Activated CD8-positive, alpha-beta T cell treated with anti-CD3 and anti-CD28 coated beads, Interleukin-2, amount 10 ng/mL, durations not matched to agents 7 days and 5 days (primary cell): ENCODE measurements at regions not wholly inside any gene's neighbourhood (a gene's known extent, or its start where the extent isn't known, plus 50 kb on each side); places are given as distances from the start of the nearest gene placed in this dataset.

Experiments used
- ATAC-seq: fragments of 150-1000 bp; cut with Tn5 transposase; one replicate; pipeline ENCODE4 v1.10.0; 2021; ENCODE audit warnings: moderate library complexity
- CTCF ChIA-PET: fragments of 350-600 bp; sonication (Branson Sonifier 250); formaldehyde crosslinking; loops from one replicate; lab custom pipeline; 2021; ENCODE audit warnings: antibody characterized with exemption; lab: Charles Lee
- POLR2A ChIA-PET: fragments of 350-600 bp; sonication (Branson Sonifier 250); formaldehyde crosslinking; loops from one replicate; lab custom pipeline; 2021; ENCODE audit warnings: antibody characterized with exemption; lab: Charles Lee
- DNase-seq: peaks from one replicate; pipeline ENCODE4 v3.0.0-alpha.2; 2020
- H3K27ac Mint-ChIP-seq: one replicate; pipeline ENCODE4 v1.8.0; 2021; ENCODE audit warnings: mild to moderate bottlenecking, mixed read lengths
- H3K27me3 Mint-ChIP-seq: one replicate; pipeline ENCODE4 v1.8.0; 2021; ENCODE audit warnings: low read depth, mixed read lengths
- H3K36me3 Mint-ChIP-seq: one replicate; pipeline ENCODE4 v1.8.0; 2021; ENCODE audit warnings: low read depth, mixed read lengths
- H3K4me1 Mint-ChIP-seq: one replicate; pipeline ENCODE4 v1.8.0; 2021; ENCODE audit warnings: low read depth, mixed read lengths
- H3K4me3 Mint-ChIP-seq: one replicate; pipeline ENCODE4 v1.8.0; 2021; ENCODE audit warnings: mild to moderate bottlenecking, mixed read lengths
- H3K9me3 Mint-ChIP-seq: one replicate; pipeline ENCODE4 v1.8.0; 2022; ENCODE audit warnings: mixed read lengths; ENCODE audit not compliant: insufficient read depth

GRCh38 chr1:234986750-234987414 lies 141.8 kb downstream of the TOMM20 start:
- H3K4me3 Mint-ChIP-seq: no peak overlapping the region
- ChIA-PET POLR2A (interaction anchor here (1.1 kb wide), 1 partner anchor 509 kb away, joined by 3 read pairs; no protein-coding TSS in a partner anchor), CTCF (interaction anchor here (0.9 to 3.2 kb wide), 4 partner anchors 10 to 389 kb away, joined by 3 to 9 read pairs (median 6); no protein-coding TSS in a partner anchor)
- H3K4me1 Mint-ChIP-seq: peaks cover 68% of the 10 kb centered on the region
- no peak for DNase-seq
- peaks cover 2% of the 10 kb centered on the region for H3K36me3 Mint-ChIP-seq
- no peaks in the 10 kb centered on the region for H3K27me3 Mint-ChIP-seq
- H3K9me3 Mint-ChIP-seq: no peaks in the 10 kb centered on the region
- H3K27ac Mint-ChIP-seq: peak overlapping the region; percentile 26
- ATAC-seq: no peak

DNA sequence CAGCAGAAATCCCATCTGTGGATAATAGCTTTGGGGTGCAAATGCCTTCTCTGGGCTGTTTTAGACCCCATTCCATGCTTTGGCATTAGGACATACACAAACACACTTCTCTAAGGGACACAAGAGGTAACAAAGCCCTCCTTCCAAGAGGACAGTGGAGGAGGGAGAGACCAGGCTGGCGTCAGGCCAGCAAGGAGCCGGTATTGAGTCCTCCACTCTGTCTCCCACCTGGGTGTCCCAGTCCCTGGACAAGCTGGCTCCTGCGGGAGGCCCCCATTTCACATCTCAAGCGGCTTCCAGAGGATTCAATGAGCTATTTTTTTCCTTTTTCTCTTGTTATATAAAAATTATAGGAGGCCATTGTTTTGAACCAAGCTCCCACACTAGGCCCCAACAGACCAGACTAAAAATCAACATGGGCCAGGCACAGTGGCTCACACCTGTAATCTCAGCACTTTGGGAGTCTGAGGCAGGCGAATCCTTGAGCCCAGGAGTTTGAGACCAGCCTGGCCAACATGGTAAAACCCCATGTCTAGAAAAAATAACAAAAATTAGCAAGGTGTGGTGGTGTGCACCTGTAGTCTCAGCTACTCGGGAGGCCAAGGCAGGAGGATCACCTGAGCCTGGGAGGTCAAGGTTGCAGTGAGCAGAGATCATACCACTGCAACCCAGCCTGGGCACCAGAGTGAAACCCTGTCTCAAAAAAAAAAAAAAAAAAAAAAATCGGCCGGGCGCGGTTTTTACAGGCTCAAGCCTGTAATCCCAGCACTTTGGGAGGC lies 142.9 kb downstream of the TOMM20 start:
- CTCF ChIA-PET: interaction anchor here (1.9 kb wide), 1 partner anchor 374 kb away, joined by 7 read pairs; no protein-coding TSS in a partner anchor
- H3K36me3 Mint-ChIP-seq: peaks cover 2% of the 10 kb centered on the region

DNA sequence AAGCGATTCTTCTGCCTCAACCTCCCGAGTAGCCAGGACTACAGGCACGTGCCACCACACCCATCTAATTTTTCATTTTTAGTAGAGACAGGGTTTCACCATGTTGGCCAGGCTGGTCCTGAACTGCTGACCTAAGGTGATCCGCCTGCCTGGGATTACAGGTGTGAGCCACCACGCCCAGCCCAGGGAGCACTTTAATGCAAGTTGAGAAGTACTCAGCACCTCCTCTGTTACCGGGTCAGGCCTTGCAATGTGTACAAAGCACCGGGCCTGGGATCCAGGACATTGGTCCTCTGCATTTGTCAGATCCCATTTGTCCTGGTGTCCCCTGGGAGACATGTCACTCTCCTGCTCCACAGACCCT lies 143.6 kb downstream of the TOMM20 start:
- ChIA-PET POLR2A (interaction anchor here (1.1 kb wide), 1 partner anchor 110 kb away, joined by 4 read pairs; no protein-coding TSS in a partner anchor), CTCF (no interaction called here)
- no peaks in the 10 kb centered on the region for H3K27me3 Mint-ChIP-seq
- ATAC-seq (no peak), DNase-seq (no peak)
- H3K4me1 Mint-ChIP-seq: peaks cover 74% of the 10 kb centered on the region
- peaks cover 2% of the 10 kb centered on the region for H3K36me3 Mint-ChIP-seq
- H3K9me3 Mint-ChIP-seq: no peaks in the 10 kb centered on the region
- H3K27ac Mint-ChIP-seq: no peak overlapping the region
- no peak overlapping the region for H3K4me3 Mint-ChIP-seq

More for the DNA sequence above, 142.9 kb downstream of the TOMM20 start:
- H3K9me3 Mint-ChIP-seq: no peaks in the 10 kb centered on the region
- POLR2A ChIA-PET: interaction anchor here (0.6 to 1.1 kb wide), 2 partner anchors 104 to 111 kb away, joined by 3 to 4 read pairs; no protein-coding TSS in a partner anchor
- no peak for ATAC-seq
- H3K4me1 Mint-ChIP-seq: peaks cover 73% of the 10 kb centered on the region
- no peaks in the 10 kb centered on the region for H3K27me3 Mint-ChIP-seq
- no peak overlapping the region for H3K4me3 Mint-ChIP-seq
- no peak overlapping the region for H3K27ac Mint-ChIP-seq
- no peak for DNase-seq

GRCh38 chr1:234983564-234984238 lies 144.9 kb downstream of the TOMM20 start:
- ChIA-PET CTCF (interaction anchor here (0.9 kb wide), 1 partner anchor 28 kb away, joined by 3 read pairs; no protein-coding TSS in a partner anchor), POLR2A (interaction anchor here (0.5 to 2.0 kb wide), 3 partner anchors 10 to 387 kb away, joined by 3 to 7 read pairs (median 3); no protein-coding TSS in a partner anchor)
- no peak for ATAC-seq

GRCh38 chr1:234981758-234982157 lies 146.9 kb downstream of the TOMM20 start:
- no peak overlapping the region for H3K4me3 Mint-ChIP-seq
- H3K27ac Mint-ChIP-seq: peak overlapping the region; percentile 91
- no peak for ATAC-seq
- no peaks in the 10 kb centered on the region for H3K9me3 Mint-ChIP-seq
- ChIA-PET POLR2A (interaction anchor here (1.5 to 4.6 kb wide), 3 partner anchors 19 to 371 kb away, joined by 5 to 56 read pairs (median 50); partner anchors contain the start of gene IRF2BP2), CTCF (interaction anchor here (4.1 kb wide), 1 partner anchor 18 kb away, joined by 28 read pairs; no protein-coding TSS in a partner anchor)
- H3K4me1 Mint-ChIP-seq: peaks cover 73% of the 10 kb centered on the region
- DNase-seq: no peak
- no peaks in the 10 kb centered on the region for H3K27me3 Mint-ChIP-seq
- H3K36me3 Mint-ChIP-seq: peaks cover 2% of the 10 kb centered on the region

More at GRCh38 chr1:234983564-234984238, 144.9 kb downstream of the TOMM20 start:
- peaks cover 76% of the 10 kb centered on the region for H3K4me1 Mint-ChIP-seq
- no peak overlapping the region for H3K4me3 Mint-ChIP-seq
- H3K27me3 Mint-ChIP-seq: no peaks in the 10 kb centered on the region
- no peaks in the 10 kb centered on the region for H3K9me3 Mint-ChIP-seq
- H3K36me3 Mint-ChIP-seq: peaks cover 3% of the 10 kb centered on the region
- DNase-seq: no peak
- H3K27ac Mint-ChIP-seq: peak overlapping the region; percentile 65

GRCh38 chr1:234980645-234981396 lies 147.8 kb downstream of the TOMM20 start:
- Mint-ChIP-seq H3K9me3 (no peaks in the 10 kb centered on the region), H3K4me1 (peaks cover 76% of the 10 kb centered on the region), H3K27ac (peak overlapping the region; percentile 91), H3K27me3 (no peaks in the 10 kb centered on the region), H3K4me3 (peak overlapping the region; percentile 44), H3K36me3 (peaks cover 2% of the 10 kb centered on the region)
- peak; percentile 86 for ATAC-seq
- CTCF ChIA-PET: interaction anchor here (0.6 to 4.1 kb wide), 10 partner anchors 8 to 383 kb away, joined by 3 to 28 read pairs (median 5); no protein-coding TSS in a partner anchor
- peak; percentile 78 for DNase-seq
- POLR2A ChIA-PET: interaction anchor here (0.6 to 4.6 kb wide), 11 partner anchors 8 to 374 kb away, joined by 3 to 56 read pairs (median 5); partner anchors contain the start of gene IRF2BP2

DNA sequence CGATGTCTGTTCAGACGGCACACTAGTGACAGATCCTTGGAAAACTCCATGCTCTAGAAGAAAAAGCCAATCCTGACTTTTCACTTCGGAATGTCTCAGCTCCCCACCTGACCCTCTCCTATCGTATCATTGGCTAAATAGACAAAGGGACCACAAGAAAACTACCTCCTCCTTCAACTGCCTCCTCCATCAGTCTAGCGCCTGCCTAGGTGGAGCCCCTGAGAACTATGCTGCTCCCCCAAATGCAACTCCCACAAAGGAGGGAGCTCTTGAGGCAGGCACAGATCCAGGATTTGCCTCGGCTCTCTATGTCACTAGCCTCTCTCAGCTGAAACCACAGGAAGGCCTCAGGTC lies 148.4 kb downstream of the TOMM20 start:
- H3K4me3 Mint-ChIP-seq: peak overlapping the region; percentile 44
- no peaks in the 10 kb centered on the region for H3K9me3 Mint-ChIP-seq
- DNase-seq: no peak
- H3K27me3 Mint-ChIP-seq: no peaks in the 10 kb centered on the region
- peaks cover 2% of the 10 kb centered on the region for H3K36me3 Mint-ChIP-seq
- CTCF ChIA-PET: interaction anchor here (0.7 to 4.1 kb wide), 12 partner anchors 8 to 481 kb away, joined by 3 to 28 read pairs (median 6); no protein-coding TSS in a partner anchor
- ATAC-seq: peak; percentile 41
- peak overlapping the region; percentile 91 for H3K27ac Mint-ChIP-seq
- peaks cover 78% of the 10 kb centered on the region for H3K4me1 Mint-ChIP-seq
- POLR2A ChIA-PET: interaction anchor here (0.6 to 4.6 kb wide), 14 partner anchors 9 to 380 kb away, joined by 3 to 56 read pairs (median 8); partner anchors contain the start of gene IRF2BP2

DNA sequence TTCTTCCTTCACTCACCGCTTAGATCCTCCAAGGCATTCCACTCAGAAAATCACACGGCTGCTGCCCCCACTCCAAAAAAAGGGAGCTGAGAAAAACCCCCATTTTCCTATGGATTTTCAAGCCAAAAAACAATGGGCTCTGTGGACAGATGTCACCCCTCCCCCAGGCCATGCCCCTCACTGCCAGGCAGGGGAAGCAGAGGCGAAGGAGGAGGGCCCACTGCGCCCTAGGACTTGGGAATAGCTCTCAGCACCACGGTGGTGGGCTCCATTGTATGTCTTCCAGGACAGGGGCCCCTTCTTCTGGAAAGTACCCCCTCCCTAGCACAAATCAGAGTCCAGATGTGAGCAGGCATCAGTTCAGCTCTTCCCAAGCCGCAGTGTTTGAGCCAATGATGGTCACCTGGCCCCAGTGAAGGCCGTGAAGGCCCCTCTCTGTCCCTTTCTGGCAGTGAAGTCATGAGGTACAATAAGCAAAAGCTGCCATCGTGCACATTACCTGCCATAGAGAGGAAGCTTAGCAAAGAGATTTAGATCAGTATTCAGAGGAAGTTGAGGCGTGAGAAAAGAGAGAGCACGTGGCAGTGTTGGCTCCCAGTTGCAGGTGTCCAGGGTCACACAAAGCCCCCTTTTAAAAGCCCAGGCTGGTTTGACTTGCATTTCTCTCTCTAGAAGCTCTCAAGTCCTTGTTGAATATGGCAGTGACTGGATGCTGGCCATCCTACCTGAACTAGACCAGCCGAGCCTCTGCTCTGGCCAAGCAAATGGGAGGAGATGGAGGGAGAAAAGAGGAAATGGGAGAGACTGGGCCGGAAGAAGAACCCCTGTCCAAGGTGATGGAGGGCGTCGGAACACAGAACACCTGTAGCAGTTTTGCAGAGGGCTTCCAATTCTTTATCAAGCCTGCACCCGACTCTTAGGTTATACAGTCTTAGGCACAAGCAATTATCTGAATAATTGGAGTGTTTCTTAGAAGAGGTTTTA lies 149.0 kb downstream of the TOMM20 start:
- no peaks in the 10 kb centered on the region for H3K9me3 Mint-ChIP-seq
- H3K4me1 Mint-ChIP-seq: peaks cover 77% of the 10 kb centered on the region
- ChIA-PET POLR2A (interaction anchor here (0.7 to 4.6 kb wide), 16 partner anchors 8 to 379 kb away, joined by 3 to 56 read pairs (median 6); partner anchors contain the start of gene IRF2BP2), CTCF (interaction anchor here (1.0 to 4.1 kb wide), 15 partner anchors 7 to 480 kb away, joined by 3 to 28 read pairs (median 6); no protein-coding TSS in a partner anchor)
- no peaks in the 10 kb centered on the region for H3K27me3 Mint-ChIP-seq
- H3K4me3 Mint-ChIP-seq: peak overlapping the region; percentile 13
- no peak for ATAC-seq
- H3K36me3 Mint-ChIP-seq: peaks cover 2% of the 10 kb centered on the region
- DNase-seq: no peak
- H3K27ac Mint-ChIP-seq: peak overlapping the region; percentile 91

GRCh38 chr1:234978397-234979295 lies 150.0 kb downstream of the TOMM20 start:
- DNase-seq (peak; percentile 54), ATAC-seq (peak; percentile 9)
- Mint-ChIP-seq H3K4me3 (peak overlapping the region; percentile 5), H3K9me3 (no peaks in the 10 kb centered on the region), H3K36me3 (peaks cover 2% of the 10 kb centered on the region), H3K27ac (peak overlapping the region; percentile 91), H3K4me1 (peaks cover 72% of the 10 kb centered on the region), H3K27me3 (no peaks in the 10 kb centered on the region)
- POLR2A ChIA-PET: interaction anchor here (0.8 to 4.6 kb wide), 13 partner anchors 7 to 378 kb away, joined by 3 to 56 read pairs (median 8); partner anchors contain the start of gene IRF2BP2
- CTCF ChIA-PET: interaction anchor here (0.8 to 4.1 kb wide), 11 partner anchors 8 to 377 kb away, joined by 3 to 28 read pairs (median 7); no protein-coding TSS in a partner anchor
